Heart left ventricle (tissue), 16 donors: ENCODE measurements at regions not wholly inside any gene's neighbourhood (a gene's known extent, or its start where the extent isn't known, plus 50 kb on each side); places are given as distances from the start of the nearest gene placed in this dataset.

Experiments used
- ATAC-seq, 4 donors: fragments of 200-7000 bp; cut with Tn5 transposase; one replicate each; pipeline ENCODE4 v1.9.1; 2020 to 2022; ENCODE audit warnings: moderate library complexity in 4 of 4, mild to moderate bottlenecking in 3 of 4, moderate number of reproducible peaks in 1 of 4
- DNase-seq, 5 donors: peaks; one replicate each; pipeline ENCODE4 v3.0.0-alpha.2; 2020
- H3K27ac ChIP-seq, 12 donors: fragments of 200-600 bp; sonication (generic) in 4 of 12; one replicate each; pipeline versions ENCODE4 v1.5.0 to v1.8.0; 2016 to 2022; ENCODE audit warnings: mild to moderate bottlenecking in 2 of 12
- H3K27me3 ChIP-seq, 9 donors: fragments of 200-600 bp; sonication (generic) in 2 of 9; one replicate each; pipeline versions ENCODE4 v1.5.1 to v1.8.0; 2016 to 2022; ENCODE audit warnings: mild to moderate bottlenecking in 3 of 9
- H3K36me3 ChIP-seq, 9 donors: fragments of 200-600 bp; sonication (generic) in 2 of 9; one replicate each; pipeline versions ENCODE4 v1.5.0 to v1.8.0; 2018 to 2022; ENCODE audit warnings: mild to moderate bottlenecking in 2 of 9
- H3K4me1 ChIP-seq, 12 donors: fragments of 200-600 bp; sonication (generic) in 4 of 12; one replicate each; pipeline versions ENCODE4 v1.5.0 to v1.8.0; 2016 to 2022; ENCODE audit warnings: mild to moderate bottlenecking in 3 of 12
- H3K4me3 ChIP-seq, 12 donors: fragments of 200-600 bp; sonication (generic) in 4 of 12; one replicate each; pipeline versions ENCODE4 v1.5.0 to v1.8.0; 2017 to 2022; ENCODE audit warnings: mild to moderate bottlenecking in 9 of 12, moderate library complexity in 4 of 12
- H3K9me3 ChIP-seq, 12 donors: fragments of 200-600 bp; sonication (generic) in 4 of 12; one replicate each; pipeline versions ENCODE4 v1.5.0 to v1.8.0; 2016 to 2022; ENCODE audit warnings: mild to moderate bottlenecking in 1 of 12
- POLR2A ChIP-seq, 2 donors: fragments of 450-650 bp; IDR thresholded peaks; one replicate each; pipeline ENCODE4 v1.6.1; 2017; ENCODE audit warnings: antibody characterized with exemption in 2 of 2, mild to moderate bottlenecking in 2 of 2, moderate library complexity in 2 of 2
- WGBS, 4 donors: extraction: QIAGEN DNeasy Blood & Tissue Kit in 2 of 4; methylation state at CpG; one replicate each; pipeline versions ENCODE4 v1.1.5 to v1.1.7; 2013 to 2018; 5-methylcytosine and 5-hydroxymethylcytosine counted together
- intact Hi-C, 10 donors: fragments of 100-400 bp; cut with DNase I; formaldehyde crosslinking; loops; one replicate each; pipeline versions ENCODE4 v1.11.1 to v1.14.2; 2022
- TF ChIP-seq, protein P1 (sequence below), 12 donors: fragments of 200-600 bp; sonication (generic) in 4 of 12; IDR thresholded peaks; one replicate each; pipeline versions ENCODE4 v1.5.0 to v1.8.0; 2018 to 2022; ENCODE audit warnings: antibody characterized with exemption in 12 of 12, mild to moderate bottlenecking in 5 of 12
- donor health status: ischemic (EF 13 %, LVEDD 7.1; RV severe dilation, severe dysfunction).
- donor health status: healthy with polysubstance abuse.
- donor health status: DM: no; HTN: yes; CAD: no.
- donor health status: DM: no; HTN: no; CAD: no.
- donor health status: ischemic (EF 25% LVEDD 6.9; RV normal size, moderate dysfunction).
- donor health status: ischemic (EF 25% LVEDD 5.7; RV mildly dilated, moderate dysfunction).
- donor health status: healthy.
- donor health status: DM: yes; HTN: yes; CAD: no.
- donor health status: ischemic (EF 35%, LVEDD 5.7; RV mildly dilated, moderate dysfunction).
- donor health status: nonischemic (EF 11% LVEDD 7.7; RV severe dilation, severe dysfunction).
- donor health status: DM: yes; HTN: yes; CAD: no.
- donor health status: PGD.
- donor health status: ischemic (EF 29% LVEDD 5.4; RV normal size, mild dysfunction).
- donor health status: nonischemic (EF 23%, LVEDD 6.1; RV moderate dilation, normal function).

DNA sequence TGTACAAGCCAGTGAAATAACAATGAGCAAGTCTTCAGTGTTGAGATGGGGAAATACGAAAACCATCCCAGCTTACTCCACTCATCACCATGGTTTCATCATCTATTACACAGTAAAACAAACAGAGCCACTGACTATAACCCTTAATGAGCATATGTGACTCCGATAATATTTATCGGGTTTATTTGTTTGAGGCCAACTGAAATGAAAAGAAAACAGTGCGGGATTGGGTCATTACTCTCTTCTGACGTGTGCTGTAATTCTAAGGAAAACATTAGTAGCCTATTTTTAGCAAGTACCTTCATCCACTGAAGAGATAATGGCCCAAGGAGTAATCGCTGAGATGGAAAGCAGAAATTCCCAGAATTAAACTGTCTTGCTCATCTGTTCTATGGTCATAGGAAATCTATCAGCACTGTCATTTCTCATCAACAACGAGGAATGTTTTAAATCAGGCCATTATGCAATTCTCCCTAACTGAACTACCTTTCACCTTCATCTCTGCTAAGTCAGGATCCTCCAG, 716.5 kb downstream of the INHBA start:
- 64 to 73% (median 67%) methylated on average over 7 of the region's 7 CpGs for WGBS, 4 donors
- peak in 3 of 4 donors; percentile 86 to 93 (median 86) for ATAC-seq
- Histone ChIP-seq H3K36me3 (no peaks in the 10 kb centered on the region), H3K27me3 (no peaks in the 10 kb centered on the region), H3K9me3 (peaks cover 0 to 3% (median 0%) of the 10 kb centered on the region in 12 donors), H3K27ac (peak overlapping the region in 2 of 12 donors; percentile 14 to 63), H3K4me1 (no peaks in the 10 kb centered on the region), H3K4me3 (no peak overlapping the region)
- no peak for DNase-seq
- TF ChIP-seq, protein P1, sequence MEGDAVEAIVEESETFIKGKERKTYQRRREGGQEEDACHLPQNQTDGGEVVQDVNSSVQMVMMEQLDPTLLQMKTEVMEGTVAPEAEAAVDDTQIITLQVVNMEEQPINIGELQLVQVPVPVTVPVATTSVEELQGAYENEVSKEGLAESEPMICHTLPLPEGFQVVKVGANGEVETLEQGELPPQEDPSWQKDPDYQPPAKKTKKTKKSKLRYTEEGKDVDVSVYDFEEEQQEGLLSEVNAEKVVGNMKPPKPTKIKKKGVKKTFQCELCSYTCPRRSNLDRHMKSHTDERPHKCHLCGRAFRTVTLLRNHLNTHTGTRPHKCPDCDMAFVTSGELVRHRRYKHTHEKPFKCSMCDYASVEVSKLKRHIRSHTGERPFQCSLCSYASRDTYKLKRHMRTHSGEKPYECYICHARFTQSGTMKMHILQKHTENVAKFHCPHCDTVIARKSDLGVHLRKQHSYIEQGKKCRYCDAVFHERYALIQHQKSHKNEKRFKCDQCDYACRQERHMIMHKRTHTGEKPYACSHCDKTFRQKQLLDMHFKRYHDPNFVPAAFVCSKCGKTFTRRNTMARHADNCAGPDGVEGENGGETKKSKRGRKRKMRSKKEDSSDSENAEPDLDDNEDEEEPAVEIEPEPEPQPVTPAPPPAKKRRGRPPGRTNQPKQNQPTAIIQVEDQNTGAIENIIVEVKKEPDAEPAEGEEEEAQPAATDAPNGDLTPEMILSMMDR (IDR thresholded peaks at IDR 0.05) = no peak
- no peak for TF ChIP-seq POLR2A (IDR thresholded peaks at IDR 0.05)
- intact Hi-C loops = no loop called here

GRCh38 chr7:40983111-40983510, 719.8 kb downstream of the INHBA start:
- DNase-seq (no peak), ATAC-seq (no peak)
- H3K4me3 ChIP-seq = no peak overlapping the region
- H3K27ac ChIP-seq = peak overlapping the region in 1 of 12 donors; percentile 13
- no peaks in the 10 kb centered on the region for H3K36me3 ChIP-seq
- WGBS, 4 donors = 70 to 86% (median 82%) methylated on average over 4 to 5 of the region's 5 CpGs
- intact Hi-C loops = no loop called here
- no peak for TF ChIP-seq POLR2A (IDR thresholded peaks at IDR 0.05)
- TF ChIP-seq, protein P1 (IDR thresholded peaks at IDR 0.05) = no peak
- no peaks in the 10 kb centered on the region for H3K4me1 ChIP-seq
- H3K9me3 ChIP-seq = peaks cover 0 to 7% (median 0%) of the 10 kb centered on the region in 12 donors
- H3K27me3 ChIP-seq = no peaks in the 10 kb centered on the region

- no peak overlapping the region for H3K27ac ChIP-seq
- H3K4me3 ChIP-seq = no peak overlapping the region
- ATAC-seq (no peak), DNase-seq (no peak)
- no peaks in the 10 kb centered on the region for H3K27me3 ChIP-seq
- no peaks in the 10 kb centered on the region for H3K36me3 ChIP-seq
- intact Hi-C loops = no loop called here
- H3K9me3 ChIP-seq = peaks cover 0 to 7% (median 0%) of the 10 kb centered on the region in 12 donors
- no peak for TF ChIP-seq POLR2A (IDR thresholded peaks at IDR 0.05)
- TF ChIP-seq, protein P1 (IDR thresholded peaks at IDR 0.05) = no peak
- WGBS, 4 donors = 85 to 91% (median 89%) methylated on average over 6 of the region's 6 CpGs
- H3K4me1 ChIP-seq = no peaks in the 10 kb centered on the region
Observed at GRCh38 chr7:40979296-40979695, 723.6 kb downstream of the INHBA start.

DNA sequence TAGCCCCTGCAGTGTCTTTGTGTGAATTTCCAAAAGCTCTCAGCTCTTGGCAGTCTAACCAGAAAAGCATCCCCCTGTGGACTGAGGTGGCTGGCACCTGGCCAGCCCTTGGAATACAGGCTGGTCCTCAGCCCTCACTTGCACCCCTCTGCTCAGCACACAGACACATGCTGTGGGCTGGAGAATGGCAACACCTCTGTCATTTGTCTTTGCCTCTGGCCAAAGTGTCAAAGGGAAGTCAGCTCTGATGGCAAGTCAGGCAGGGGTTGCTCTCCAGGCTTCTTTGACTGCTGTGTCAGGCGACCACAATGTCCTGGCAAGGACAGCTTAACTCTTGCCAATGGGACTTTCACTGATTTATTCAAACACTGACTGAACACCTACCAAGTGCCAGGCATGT, 724.8 kb downstream of the INHBA start:
- intact Hi-C loops = no loop called here
- no peaks in the 10 kb centered on the region for H3K27me3 ChIP-seq
- H3K36me3 ChIP-seq = no peaks in the 10 kb centered on the region
- H3K4me3 ChIP-seq = no peak overlapping the region
- peaks cover 0 to 7% (median 0%) of the 10 kb centered on the region in 12 donors for H3K9me3 ChIP-seq
- H3K27ac ChIP-seq = no peak overlapping the region
- ATAC-seq (no peak), DNase-seq (no peak)
- WGBS, 4 donors = 60 to 83% (median 72%) methylated on average over 1 of the region's 1 CpG
- TF ChIP-seq, protein P1 (IDR thresholded peaks at IDR 0.05) = no peak
- no peak for TF ChIP-seq POLR2A (IDR thresholded peaks at IDR 0.05)
- H3K4me1 ChIP-seq = no peaks in the 10 kb centered on the region
